HepG2 (cell line): ENCODE measurements at regions not wholly inside any gene's neighbourhood (a gene's known extent, or its start where the extent isn't known, plus 50 kb on each side); places are given as distances from the start of the nearest gene placed in this dataset.
A peak's percentile ranks its signal among the peaks of the same experiment; 100 is the strongest.

Source experiments
- ATAC-seq: fragments of 200-7000 bp; cut with Tn5 transposase; 3 replicates; pipeline ENCODE4 v1.9.1; 2020; ENCODE audit warnings: mild to moderate bottlenecking, moderate library complexity
- BruUV-seq: library from RNA; stranded (reverse); fragments of 400-500 nt; replicated peaks from 2 replicates; lab custom pipeline; 2021; lab: Mats Ljungman, UMichigan
- CTCF ChIA-PET: fragments of 300-600 bp; formaldehyde crosslinking; extraction: SDS; loops from one replicate; lab custom pipeline; 2021; ENCODE audit warnings: low total read pairs, inconsistent platforms, low intra/inter-chr PET ratio; lab: Yijun Ruan, JAX
- POLR2A ChIA-PET: fragments of 350-600 bp; sonication (Branson Sonifier 250); formaldehyde crosslinking; loops from one replicate; lab custom pipeline; 2020; ENCODE audit warnings: antibody characterized with exemption, inconsistent platforms; lab: Yijun Ruan, JAX
- DNase-seq: peaks from one replicate; pipeline ENCODE4 v3.0.0-alpha.2; 2015; ENCODE audit warnings: low spot score
- FAIRE-seq: peaks from 3 replicates; lab custom pipeline; 2011; peaks lifted over from hg19 to GRCh38; lab: Jason Lieb, UNC
- H2AFZ ChIP-seq: one replicate; pipeline ENCODE4 v1.6.1; 2011; ENCODE audit warnings: low read length, inconsistent platforms
- H3K27ac ChIP-seq: fragments of 300-600 bp; 3 replicates; pipeline ENCODE4 v1.8.0; 2011; ENCODE audit warnings: mixed run types, mild to moderate bottlenecking, mixed read lengths, low read length, inconsistent platforms; ENCODE audit not compliant: insufficient read depth; ENCODE audit errors: extremely low read length
- H3K27me3 ChIP-seq, 2 experiments: fragments of 200-600 bp in 1 of 2; 2 replicates in 1 of 2; 3 replicates in 1 of 2; pipeline versions ENCODE4 v1.6.0 to v1.8.0; 2011; ENCODE audit warnings: low read length in 2 of 2, mild to moderate bottlenecking in 2 of 2, moderate library complexity in 2 of 2, inconsistent platforms in 1 of 2; ENCODE audit not compliant: insufficient read depth in 2 of 2, control insufficient read depth in 1 of 2
- H3K36me3 ChIP-seq, 2 experiments: fragments of 200-600 bp in 1 of 2; replicated peaks in 1 of 2; 2 replicates in 1 of 2; 3 replicates in 1 of 2; pipeline versions ENCODE4 v1.5.1 to v1.8.0; 2011; ENCODE audit warnings: low read length in 2 of 2, inconsistent platforms in 1 of 2; ENCODE audit not compliant: insufficient read depth in 2 of 2, control insufficient read depth in 1 of 2
- H3K4me1 ChIP-seq: 2 replicates; pipeline ENCODE4 v1.5.1; 2012; ENCODE audit warnings: low read length, inconsistent platforms; ENCODE audit not compliant: insufficient read depth
- H3K4me2 ChIP-seq: 2 replicates; pipeline ENCODE4 v1.6.0; 2011; ENCODE audit warnings: low read depth, low read length, inconsistent platforms
- H3K4me3 ChIP-seq, 3 experiments: fragments of 200-600 bp in 1 of 3; sonication (generic), shearing (Covaris generic) in 1 of 3; replicated peaks in 1 of 3; 2 replicates each; pipeline ENCODE4 v1.5.1; 2011 to 2016; ENCODE audit warnings: low read length in 3 of 3, inconsistent platforms in 2 of 3, low read depth in 2 of 3, mild to moderate bottlenecking in 2 of 3, control low read depth in 1 of 3, mixed read lengths in 1 of 3; ENCODE audit not compliant: insufficient read depth in 1 of 3
- H3K79me2 ChIP-seq: one replicate; pipeline ENCODE4 v1.6.1; 2011; ENCODE audit warnings: low read length, inconsistent platforms; ENCODE audit not compliant: insufficient read depth
- H3K9ac ChIP-seq: 2 replicates; pipeline ENCODE4 v1.6.0; 2011; ENCODE audit warnings: mild to moderate bottlenecking, low read depth, low read length, inconsistent platforms; ENCODE audit not compliant: insufficient read depth
- H3K9me3 ChIP-seq: 2 replicates; pipeline ENCODE4 v1.5.1; 2012; ENCODE audit warnings: mild to moderate bottlenecking, low read length
- H4K20me1 ChIP-seq: 2 replicates; pipeline ENCODE4 v1.6.0; 2011; ENCODE audit warnings: inconsistent platforms, mild to moderate bottlenecking, low read length, moderate library complexity; ENCODE audit not compliant: insufficient read depth
- CCAR2 ChIP-seq: fragments of 200-400 bp; formaldehyde crosslinking; optimal IDR thresholded peaks from 2 replicates; pipeline ENCODE3; 2018; ENCODE audit warnings: low read depth, mild to moderate bottlenecking, low read length, moderate library complexity
- CEBPB ChIP-seq: IDR thresholded peaks from 2 replicates; pipeline ENCODE4 v1.6.1; 2011; ENCODE audit warnings: low read depth, low read length, improper control_type of control experiment, borderline replicate concordance
- EHMT2 ChIP-seq: fragments of 200-600 bp; sonication (generic); IDR thresholded peaks from 2 replicates; pipeline ENCODE4 v1.7.0; 2017; ENCODE audit warnings: antibody characterized with exemption, low read depth, low read length, borderline replicate concordance
- PTBP1 ChIP-seq: fragments of 200-400 bp; formaldehyde crosslinking; IDR thresholded peaks from 2 replicates; pipeline ENCODE4 v1.6.1; 2018; ENCODE audit warnings: low read length, low read depth; ENCODE audit not compliant: poor library complexity, severe bottlenecking
- REST ChIP-seq, 2 experiments: IDR thresholded peaks; 2 replicates each; pipeline ENCODE4 v1.6.1; 2011 to 2012; ENCODE audit warnings: low read length in 2 of 2, borderline replicate concordance in 1 of 2, low read depth in 1 of 2, mild to moderate bottlenecking in 1 of 2, moderate library complexity in 1 of 2
- U2AF1 ChIP-seq: fragments of 200-400 bp; formaldehyde crosslinking; optimal IDR thresholded peaks from 2 replicates; pipeline ENCODE3; 2017; ENCODE audit warnings: mild to moderate bottlenecking, low read depth, low read length
- WGBS: methylation state at CpG from one replicate; pipeline ENCODE4 v1.1.6; 2017; ENCODE audit warnings: low lambda C conversion rate; 5-methylcytosine and 5-hydroxymethylcytosine counted together
- in situ Hi-C: cut with HindIII; loops from 2 replicates; pipeline ENCODE4 v1.10.0; 2017; ENCODE audit warnings: low pct_unique_long_range_greater_than_20kb; ENCODE audit not compliant: extremely low pct_ligation_motif_present
- intact Hi-C: fragments of 100-400 bp; cut with micrococcal nuclease; formaldehyde crosslinking; loops from one replicate; pipeline ENCODE4 v1.10.0; 2022; ENCODE audit not compliant: unreplicated experiment

- ATAC-seq (no peak), DNase-seq (no peak), FAIRE-seq (no peak)
- no peaks in the 10 kb centered on the region for H3K27me3 ChIP-seq
- POLR2A ChIA-PET: no interaction called here
- TF ChIP-seq EHMT2 (peak; percentile 59; the same call in 1 of the 2 replicates), REST (IDR thresholded peaks at IDR 0.05; ENCODE audit: borderline replicate concordance in 1 of 2, low read depth in 1 of 2, low read length in 2 of 2) (peak; percentile 22 to 87), U2AF1 (no peak), CCAR2 (no peak)
- no peak overlapping the region for H3K4me3 ChIP-seq
- no peaks in the 10 kb centered on the region for H3K4me1 ChIP-seq
- CTCF ChIA-PET: no interaction called here
- no peaks in the 10 kb centered on the region for H3K79me2 ChIP-seq
- in situ Hi-C loops (no loop called here), intact Hi-C loops (no loop called here)
- no peak overlapping the region for H2AFZ ChIP-seq
- H3K9ac ChIP-seq: no peak overlapping the region
- no TSS peak for BruUV-seq
- no peaks in the 10 kb centered on the region for H3K36me3 ChIP-seq
- H3K27ac ChIP-seq: no peak overlapping the region
- 5% methylated on average over 5 of the region's 5 CpGs for WGBS
- no peak overlapping the region for H3K4me2 ChIP-seq
- H3K9me3 ChIP-seq: no peaks in the 10 kb centered on the region
- no peaks in the 10 kb centered on the region for H4K20me1 ChIP-seq
Observed at GRCh38 chr1:37143800-37144199, 109.5 kb upstream of the GRIK3 start.

GRCh38 chr1:37146071-37146470 is 111.8 kb upstream of the GRIK3 start:
- H3K9ac ChIP-seq: no peak overlapping the region
- FAIRE-seq (no peak), DNase-seq (no peak), ATAC-seq (no peak)
- H3K4me1 ChIP-seq: no peaks in the 10 kb centered on the region
- BruUV-seq: no TSS peak
- H3K9me3 ChIP-seq: no peaks in the 10 kb centered on the region
- intact Hi-C loops: no loop called here
- H2AFZ ChIP-seq: no peak overlapping the region
- 0% methylated on average over 2 of the region's 3 CpGs for WGBS
- H3K4me2 ChIP-seq: no peak overlapping the region
- H3K27me3 ChIP-seq: no peaks in the 10 kb centered on the region
- no peak overlapping the region for H3K4me3 ChIP-seq
- no peaks in the 10 kb centered on the region for H3K79me2 ChIP-seq
- H3K36me3 ChIP-seq: no peaks in the 10 kb centered on the region
- H3K27ac ChIP-seq: no peak overlapping the region
- TF ChIP-seq PTBP1 (no peak), CEBPB (0 out of 2 replicates have a peak, but pooled peaks have one; percentile 4)
- TF ChIP-seq, all 625 proteins: peak for 1
- POLR2A ChIA-PET: no interaction called here
- H4K20me1 ChIP-seq: no peaks in the 10 kb centered on the region
- in situ Hi-C loops: no loop called here
- CTCF ChIA-PET: no interaction called here
